ENCODE measurements at regions not wholly inside any gene's neighbourhood (a gene's known extent, or its start where the extent isn't known, plus 50 kb on each side); places are given as distances from the start of the nearest gene placed in this dataset.

- TF ChIP-seq GATA2 (IDR thresholded peaks at IDR 0.05; ENCODE audit: low read depth, low read length), result no peak
- TF ChIP-seq GATA3 (IDR thresholded peaks at IDR 0.05; ENCODE audit: low read depth, low read length), result no peak
Observed at GRCh38 chr2:236972491-236973342, 113.0 kb upstream of the COPS8 start.

Measured in SH-SY5Y (cell line).